Breast epithelium (tissue), 4 donors: ENCODE measurements at regions not wholly inside any gene's neighbourhood (a gene's known extent, or its start where the extent isn't known, plus 50 kb on each side); places are given as distances from the start of the nearest gene placed in this dataset.

Source experiments
- DNase-seq, 2 donors: peaks; one replicate each; pipeline ENCODE4 v3.0.0-alpha.2; 2019; ENCODE audit warnings: low spot score in 2 of 2
- H3K27ac ChIP-seq, 2 donors: fragments of 200-600 bp; sonication (generic) in 1 of 2; one replicate each; pipeline ENCODE4 v1.5.1; 2016 to 2019; ENCODE audit warnings: mild to moderate bottlenecking in 1 of 2
- H3K27me3 ChIP-seq, 2 donors: fragments of 200-600 bp; sonication (generic) in 1 of 2; one replicate each; pipeline versions ENCODE4 v1.5.1 to v1.6.0; 2017 to 2019; ENCODE audit warnings: control low read depth in 1 of 2, mild to moderate bottlenecking in 1 of 2
- H3K36me3 ChIP-seq: fragments of 200-600 bp; one replicate; pipeline ENCODE4 v1.5.1; 2019
- H3K4me1 ChIP-seq, 2 donors: fragments of 200-600 bp; sonication (generic); one replicate each; pipeline ENCODE4 v1.5.1; 2016 to 2019; ENCODE audit warnings: control low read depth in 1 of 2
- H3K4me3 ChIP-seq, 3 donors: fragments of 200-600 bp; sonication (generic); 1 replicate in 2 of 3; 2 replicates in 1 of 3; pipeline ENCODE4 v1.5.1; 2016 to 2019; ENCODE audit warnings: mild to moderate bottlenecking in 3 of 3, moderate library complexity in 2 of 3
- H3K9me3 ChIP-seq, 2 donors: fragments of 200-600 bp; sonication (generic) in 1 of 2; one replicate each; pipeline ENCODE4 v1.5.1; 2016 to 2019; ENCODE audit warnings: control low read depth in 1 of 2
- POLR2A ChIP-seq: fragments of 450-650 bp; IDR thresholded peaks from one replicate; pipeline ENCODE4 v1.6.1; 2016; ENCODE audit warnings: antibody characterized with exemption, mild to moderate bottlenecking, moderate library complexity
- POLR2AphosphoS5 ChIP-seq, 3 donors: sonication (generic); formaldehyde crosslinking; IDR thresholded peaks; one replicate each; pipeline ENCODE4 v1.6.1; 2017; ENCODE audit warnings: antibody characterized with exemption in 3 of 3
- intact Hi-C: fragments of 100-400 bp; cut with DNase I; formaldehyde crosslinking; loops from one replicate; pipeline ENCODE4 v1.15.1; 2023; ENCODE audit warnings: low total_unique reads
- TF ChIP-seq, protein P1 (sequence below), 3 donors: fragments of 450-650 bp; IDR thresholded peaks; one replicate each; pipeline ENCODE4 v1.5.1; 2016 to 2017; ENCODE audit warnings: antibody characterized with exemption in 3 of 3, mild to moderate bottlenecking in 3 of 3, moderate library complexity in 3 of 3

DNA sequence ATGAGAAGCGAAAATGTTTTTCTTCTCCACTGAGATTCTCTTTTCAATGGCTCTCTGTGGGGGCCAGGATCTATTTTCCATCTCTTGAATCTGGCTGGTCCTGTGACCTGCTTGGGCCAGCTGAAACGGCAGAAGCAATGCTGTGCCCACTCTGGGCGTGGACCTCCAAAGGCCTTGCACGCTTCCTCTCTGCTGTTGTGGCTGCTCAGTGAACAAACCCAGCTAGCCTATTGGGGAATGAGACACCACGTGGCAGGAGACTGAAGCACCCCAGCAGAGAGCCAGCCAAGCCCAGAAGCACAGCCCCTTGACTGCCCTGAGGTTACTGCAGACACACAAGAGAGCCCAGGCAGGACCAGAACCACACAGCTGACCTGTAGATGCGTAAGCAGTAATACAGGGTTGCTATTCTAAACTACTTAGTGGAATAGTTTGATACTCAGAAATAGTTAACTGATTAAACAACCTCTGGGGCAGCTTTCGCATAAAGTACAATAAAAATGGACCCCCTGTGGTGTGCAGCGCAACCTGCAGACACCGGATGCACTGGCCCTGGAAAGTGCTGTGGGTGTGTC, 221.7 kb upstream of the SH3BP4 start:
- Histone ChIP-seq H3K27me3 (no peaks in the 10 kb centered on the region), H3K9me3 (peaks cover 0 to 4% of the 10 kb centered on the region in 2 donors), H3K36me3 (no peaks in the 10 kb centered on the region), H3K27ac (no peak overlapping the region), H3K4me3 (no peak overlapping the region), H3K4me1 (no peaks in the 10 kb centered on the region)
- TF ChIP-seq POLR2A (no peak), POLR2AphosphoS5 (IDR thresholded peaks at IDR 0.05) (no peak)
- TF ChIP-seq, protein P1, sequence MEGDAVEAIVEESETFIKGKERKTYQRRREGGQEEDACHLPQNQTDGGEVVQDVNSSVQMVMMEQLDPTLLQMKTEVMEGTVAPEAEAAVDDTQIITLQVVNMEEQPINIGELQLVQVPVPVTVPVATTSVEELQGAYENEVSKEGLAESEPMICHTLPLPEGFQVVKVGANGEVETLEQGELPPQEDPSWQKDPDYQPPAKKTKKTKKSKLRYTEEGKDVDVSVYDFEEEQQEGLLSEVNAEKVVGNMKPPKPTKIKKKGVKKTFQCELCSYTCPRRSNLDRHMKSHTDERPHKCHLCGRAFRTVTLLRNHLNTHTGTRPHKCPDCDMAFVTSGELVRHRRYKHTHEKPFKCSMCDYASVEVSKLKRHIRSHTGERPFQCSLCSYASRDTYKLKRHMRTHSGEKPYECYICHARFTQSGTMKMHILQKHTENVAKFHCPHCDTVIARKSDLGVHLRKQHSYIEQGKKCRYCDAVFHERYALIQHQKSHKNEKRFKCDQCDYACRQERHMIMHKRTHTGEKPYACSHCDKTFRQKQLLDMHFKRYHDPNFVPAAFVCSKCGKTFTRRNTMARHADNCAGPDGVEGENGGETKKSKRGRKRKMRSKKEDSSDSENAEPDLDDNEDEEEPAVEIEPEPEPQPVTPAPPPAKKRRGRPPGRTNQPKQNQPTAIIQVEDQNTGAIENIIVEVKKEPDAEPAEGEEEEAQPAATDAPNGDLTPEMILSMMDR (IDR thresholded peaks at IDR 0.05), result no peak
- intact Hi-C loops, result no loop called here
- no peak for DNase-seq

DNA sequence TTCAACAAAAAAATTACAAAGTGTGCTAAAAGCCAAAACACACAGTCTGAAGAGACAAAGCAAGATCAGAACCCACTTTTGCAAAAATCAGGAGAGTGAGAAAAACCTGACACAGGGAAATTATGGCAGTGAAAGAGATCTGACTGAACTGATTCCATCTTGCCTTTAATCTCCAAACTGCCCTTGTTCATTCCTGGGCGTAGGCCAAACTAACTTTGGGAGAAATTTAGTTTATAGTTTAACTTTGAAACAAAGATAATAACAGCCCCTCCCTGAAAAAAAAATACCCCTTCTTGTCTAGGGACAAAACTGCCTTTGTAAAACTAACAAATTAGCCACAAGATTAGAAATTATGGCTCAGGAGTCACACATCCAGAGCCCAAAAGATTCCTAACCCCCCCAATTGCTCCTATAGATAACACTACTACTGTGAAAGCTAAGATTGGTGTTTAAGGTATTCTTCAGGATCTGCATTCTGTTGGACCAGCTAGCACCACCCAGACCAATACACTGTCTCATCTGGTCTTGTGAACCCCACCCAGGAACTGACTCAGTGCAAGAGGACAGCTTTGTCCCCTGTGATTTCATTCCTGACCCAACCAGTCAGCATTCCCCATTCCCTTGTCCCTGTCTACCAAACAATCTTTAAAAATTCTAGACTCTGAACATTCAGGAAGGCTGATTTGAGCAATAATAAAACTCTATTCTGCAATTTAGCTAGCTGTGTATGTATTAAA, 226.1 kb upstream of the SH3BP4 start:
- no peaks in the 10 kb centered on the region for H3K36me3 ChIP-seq
- H3K9me3 ChIP-seq, result no peaks in the 10 kb centered on the region
- no peak overlapping the region for H3K4me3 ChIP-seq
- H3K4me1 ChIP-seq, result no peaks in the 10 kb centered on the region
- intact Hi-C loops, result no loop called here
- no peak for DNase-seq
- no peaks in the 10 kb centered on the region for H3K27me3 ChIP-seq
- TF ChIP-seq POLR2AphosphoS5 (IDR thresholded peaks at IDR 0.05) (no peak), POLR2A (no peak)
- TF ChIP-seq, protein P1 (IDR thresholded peaks at IDR 0.05), result no peak
- H3K27ac ChIP-seq, result no peak overlapping the region

DNA sequence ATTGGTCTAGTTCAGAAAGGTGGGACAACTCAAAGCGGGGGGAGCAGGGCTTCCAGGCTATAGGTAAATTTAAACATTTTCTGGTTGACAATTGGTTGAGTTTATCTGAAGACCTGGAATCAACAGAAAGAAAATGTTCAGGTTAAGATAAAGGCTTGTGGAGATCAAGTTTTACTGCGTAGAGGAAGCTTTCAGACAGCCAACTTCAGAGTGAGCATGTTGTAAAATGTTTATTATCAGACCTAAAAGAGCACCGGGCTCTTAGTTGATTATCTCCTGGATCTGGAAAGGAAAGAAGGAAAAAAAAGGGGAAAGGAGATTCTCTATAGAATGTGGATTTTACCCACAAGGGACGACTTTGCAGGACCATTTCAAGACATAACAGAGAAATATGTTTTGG, 227.0 kb upstream of the SH3BP4 start:
- Histone ChIP-seq H3K9me3 (no peaks in the 10 kb centered on the region), H3K4me1 (no peaks in the 10 kb centered on the region), H3K36me3 (no peaks in the 10 kb centered on the region), H3K27me3 (no peaks in the 10 kb centered on the region), H3K4me3 (no peak overlapping the region), H3K27ac (no peak overlapping the region)
- intact Hi-C loops, result no loop called here
- TF ChIP-seq POLR2AphosphoS5 (IDR thresholded peaks at IDR 0.05) (no peak), POLR2A (no peak)
- TF ChIP-seq, protein P1 (IDR thresholded peaks at IDR 0.05), result no peak
- no peak for DNase-seq

DNA sequence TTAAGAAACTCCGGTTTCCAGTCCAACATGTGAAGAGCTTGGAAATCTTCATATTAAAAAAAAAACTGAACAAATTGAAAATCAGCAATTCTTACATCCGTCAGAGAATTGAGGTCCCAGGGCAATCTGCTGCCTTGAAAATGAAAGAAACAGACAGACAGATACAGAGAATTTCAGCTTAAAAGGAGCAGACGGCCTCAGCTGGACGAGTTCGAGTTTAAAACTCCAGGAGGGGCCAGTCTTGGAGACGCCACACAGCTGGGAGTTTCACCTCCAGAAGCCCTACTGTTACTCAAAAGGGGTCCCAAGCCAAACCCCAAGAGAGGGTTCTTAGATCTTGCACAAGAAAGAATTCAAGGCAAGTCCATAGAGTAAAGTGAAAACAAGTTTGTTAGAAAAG, 226.5 kb upstream of the ARL4C start:
- TF ChIP-seq, protein P1 (IDR thresholded peaks at IDR 0.05), result no peak
- TF ChIP-seq POLR2A, result no peak
- TF ChIP-seq POLR2AphosphoS5 (IDR thresholded peaks at IDR 0.05), result no peak
- Histone ChIP-seq H3K4me3 (no peak overlapping the region), H3K27ac (no peak overlapping the region), H3K36me3 (no peaks in the 10 kb centered on the region), H3K27me3 (no peaks in the 10 kb centered on the region), H3K9me3 (no peaks in the 10 kb centered on the region), H3K4me1 (no peaks in the 10 kb centered on the region)
- intact Hi-C loops, result no loop called here
- no peak for DNase-seq

DNA sequence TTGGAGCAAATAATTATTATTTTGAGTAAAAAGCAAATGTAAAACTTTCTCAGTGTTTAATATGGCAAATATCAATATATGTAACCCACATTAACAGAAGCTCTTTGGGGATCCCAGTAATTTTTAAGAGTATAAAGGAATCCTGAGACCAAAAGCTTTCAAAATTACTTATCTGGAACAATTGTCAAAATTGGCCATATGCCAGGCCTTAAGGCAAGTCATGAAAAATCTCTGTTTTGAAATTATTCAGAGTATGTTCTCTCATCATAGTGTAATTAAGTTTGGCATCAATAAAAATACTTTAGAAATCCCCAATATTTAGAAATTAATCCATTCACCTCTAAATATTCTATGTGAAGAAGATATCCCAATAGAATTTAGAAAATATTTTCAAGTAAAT, 225.3 kb upstream of the ARL4C start:
- Histone ChIP-seq H3K36me3 (no peaks in the 10 kb centered on the region), H3K27ac (no peak overlapping the region), H3K9me3 (no peaks in the 10 kb centered on the region), H3K4me1 (no peaks in the 10 kb centered on the region), H3K4me3 (no peak overlapping the region), H3K27me3 (no peaks in the 10 kb centered on the region)
- TF ChIP-seq POLR2AphosphoS5 (IDR thresholded peaks at IDR 0.05) (no peak), POLR2A (no peak)
- TF ChIP-seq, protein P1 (IDR thresholded peaks at IDR 0.05), result no peak
- intact Hi-C loops, result no loop called here
- DNase-seq, result no peak
